ENCODE measurements at regions not wholly inside any gene's neighbourhood (a gene's known extent, or its start where the extent isn't known, plus 50 kb on each side); places are given as distances from the start of the nearest gene placed in this dataset.

DNA sequence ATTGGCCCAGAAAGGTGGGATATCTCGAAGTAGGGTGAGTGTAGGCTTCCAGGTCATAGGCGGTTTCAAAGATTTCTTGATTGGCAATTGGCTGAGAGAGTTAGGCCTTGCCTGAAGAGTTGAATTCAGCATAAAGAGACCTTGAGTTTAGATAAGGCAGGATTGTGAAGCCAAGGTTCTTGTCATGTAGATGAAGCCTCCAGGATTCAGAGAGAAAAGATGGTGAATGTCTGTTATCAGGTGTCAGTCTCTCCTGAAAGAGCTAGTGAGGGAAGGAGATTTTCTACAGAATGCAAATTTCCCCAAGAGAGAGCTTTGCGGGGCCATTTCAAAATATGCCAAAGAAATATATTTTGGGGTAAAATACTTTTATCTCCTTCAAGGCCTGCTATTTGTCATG is 217.0 kb upstream of the TLE3 start:
- H3K4me3 ChIP-seq (ENCODE audit: severe bottlenecking), result no peak overlapping the region
- H3K27me3 ChIP-seq (ENCODE audit: insufficient read depth, poor library complexity, severe bottlenecking), result no peaks in the 10 kb centered on the region
- no peaks in the 10 kb centered on the region for H3K9me3 ChIP-seq (ENCODE audit: severe bottlenecking)
- peaks cover 15% of the 10 kb centered on the region for H3K4me1 ChIP-seq (ENCODE audit: insufficient read depth, poor library complexity, severe bottlenecking)
- H3K36me3 ChIP-seq (ENCODE audit: low read depth), result no peaks in the 10 kb centered on the region
- TF ChIP-seq, protein P1, sequence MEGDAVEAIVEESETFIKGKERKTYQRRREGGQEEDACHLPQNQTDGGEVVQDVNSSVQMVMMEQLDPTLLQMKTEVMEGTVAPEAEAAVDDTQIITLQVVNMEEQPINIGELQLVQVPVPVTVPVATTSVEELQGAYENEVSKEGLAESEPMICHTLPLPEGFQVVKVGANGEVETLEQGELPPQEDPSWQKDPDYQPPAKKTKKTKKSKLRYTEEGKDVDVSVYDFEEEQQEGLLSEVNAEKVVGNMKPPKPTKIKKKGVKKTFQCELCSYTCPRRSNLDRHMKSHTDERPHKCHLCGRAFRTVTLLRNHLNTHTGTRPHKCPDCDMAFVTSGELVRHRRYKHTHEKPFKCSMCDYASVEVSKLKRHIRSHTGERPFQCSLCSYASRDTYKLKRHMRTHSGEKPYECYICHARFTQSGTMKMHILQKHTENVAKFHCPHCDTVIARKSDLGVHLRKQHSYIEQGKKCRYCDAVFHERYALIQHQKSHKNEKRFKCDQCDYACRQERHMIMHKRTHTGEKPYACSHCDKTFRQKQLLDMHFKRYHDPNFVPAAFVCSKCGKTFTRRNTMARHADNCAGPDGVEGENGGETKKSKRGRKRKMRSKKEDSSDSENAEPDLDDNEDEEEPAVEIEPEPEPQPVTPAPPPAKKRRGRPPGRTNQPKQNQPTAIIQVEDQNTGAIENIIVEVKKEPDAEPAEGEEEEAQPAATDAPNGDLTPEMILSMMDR (IDR thresholded peaks at IDR 0.05; ENCODE audit: poor library complexity, severe bottlenecking), result no peak
- no peak for DNase-seq (ENCODE audit: low spot score)
- H3K27ac ChIP-seq (ENCODE audit: poor library complexity, severe bottlenecking), result no peak overlapping the region
- no peak for ATAC-seq (ENCODE audit: low read depth)

DNA sequence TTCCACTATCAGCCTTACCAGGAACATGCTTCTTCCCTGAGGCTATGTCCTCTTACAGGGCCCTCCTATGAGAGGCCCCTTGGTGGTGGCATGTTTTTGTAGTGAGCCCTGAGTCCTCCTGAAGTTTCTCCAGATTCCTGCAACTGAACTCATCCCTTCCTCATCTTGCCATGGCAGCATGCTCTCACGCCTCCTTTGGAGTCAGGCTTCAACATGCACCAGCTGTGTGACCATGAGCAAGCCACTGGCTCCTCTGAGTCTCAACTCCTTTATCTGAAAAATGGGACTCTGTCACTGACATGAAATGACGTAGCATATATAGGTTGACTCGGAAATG is 216.3 kb upstream of the TLE3 start:
- no peak for DNase-seq (ENCODE audit: low spot score)
- no peak overlapping the region for H3K4me3 ChIP-seq (ENCODE audit: severe bottlenecking)
- peaks cover 8% of the 10 kb centered on the region for H3K4me1 ChIP-seq (ENCODE audit: insufficient read depth, poor library complexity, severe bottlenecking)
- TF ChIP-seq, protein P1 (IDR thresholded peaks at IDR 0.05; ENCODE audit: poor library complexity, severe bottlenecking), result no peak
- H3K27me3 ChIP-seq (ENCODE audit: insufficient read depth, poor library complexity, severe bottlenecking), result no peaks in the 10 kb centered on the region
- no peaks in the 10 kb centered on the region for H3K36me3 ChIP-seq (ENCODE audit: low read depth)
- ATAC-seq (ENCODE audit: low read depth), result no peak
- H3K27ac ChIP-seq (ENCODE audit: poor library complexity, severe bottlenecking), result no peak overlapping the region
- H3K9me3 ChIP-seq (ENCODE audit: severe bottlenecking), result no peaks in the 10 kb centered on the region

- Histone ChIP-seq H3K4me1 (ENCODE audit: insufficient read depth, poor library complexity, severe bottlenecking) (peaks cover 2% of the 10 kb centered on the region), H3K36me3 (ENCODE audit: low read depth) (no peaks in the 10 kb centered on the region), H3K27ac (ENCODE audit: poor library complexity, severe bottlenecking) (no peak overlapping the region), H3K4me3 (ENCODE audit: severe bottlenecking) (no peak overlapping the region), H3K27me3 (ENCODE audit: insufficient read depth, poor library complexity, severe bottlenecking) (no peaks in the 10 kb centered on the region), H3K9me3 (ENCODE audit: severe bottlenecking) (no peaks in the 10 kb centered on the region)
- DNase-seq (ENCODE audit: low spot score), result no peak
- TF ChIP-seq, protein P1 (IDR thresholded peaks at IDR 0.05; ENCODE audit: poor library complexity, severe bottlenecking), result no peak
- ATAC-seq (ENCODE audit: low read depth), result no peak
Observed at GRCh38 chr15:70313099-70314017, 215.6 kb upstream of the TLE3 start.

DNA sequence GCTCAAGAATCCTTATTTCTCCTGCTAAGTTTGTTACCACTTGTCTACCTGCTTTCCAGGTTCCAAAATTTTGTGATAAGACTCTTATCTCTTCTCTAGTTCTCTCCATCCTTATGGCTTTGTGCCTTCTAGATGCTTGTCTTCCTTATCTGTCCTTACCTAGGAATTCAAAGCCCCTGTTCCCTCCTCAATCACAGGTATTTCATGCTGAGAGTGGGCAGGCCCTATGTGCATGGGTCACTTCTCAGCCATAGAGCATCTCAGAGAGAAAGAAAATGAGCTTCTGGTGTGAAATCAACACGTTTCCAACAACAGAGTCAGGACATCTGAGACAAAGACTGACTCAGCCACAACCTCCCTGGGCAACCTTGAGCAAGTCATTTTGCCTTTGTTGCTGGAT is 214.1 kb upstream of the TLE3 start:
- H3K36me3 ChIP-seq (ENCODE audit: low read depth), result no peaks in the 10 kb centered on the region
- H3K27ac ChIP-seq (ENCODE audit: poor library complexity, severe bottlenecking), result no peak overlapping the region
- DNase-seq (ENCODE audit: low spot score) (no peak), ATAC-seq (ENCODE audit: low read depth) (no peak)
- H3K27me3 ChIP-seq (ENCODE audit: insufficient read depth, poor library complexity, severe bottlenecking), result no peaks in the 10 kb centered on the region
- H3K9me3 ChIP-seq (ENCODE audit: severe bottlenecking), result no peaks in the 10 kb centered on the region
- no peak overlapping the region for H3K4me3 ChIP-seq (ENCODE audit: severe bottlenecking)
- TF ChIP-seq, protein P1 (IDR thresholded peaks at IDR 0.05; ENCODE audit: poor library complexity, severe bottlenecking), result no peak
- no peaks in the 10 kb centered on the region for H3K4me1 ChIP-seq (ENCODE audit: insufficient read depth, poor library complexity, severe bottlenecking)

DNA sequence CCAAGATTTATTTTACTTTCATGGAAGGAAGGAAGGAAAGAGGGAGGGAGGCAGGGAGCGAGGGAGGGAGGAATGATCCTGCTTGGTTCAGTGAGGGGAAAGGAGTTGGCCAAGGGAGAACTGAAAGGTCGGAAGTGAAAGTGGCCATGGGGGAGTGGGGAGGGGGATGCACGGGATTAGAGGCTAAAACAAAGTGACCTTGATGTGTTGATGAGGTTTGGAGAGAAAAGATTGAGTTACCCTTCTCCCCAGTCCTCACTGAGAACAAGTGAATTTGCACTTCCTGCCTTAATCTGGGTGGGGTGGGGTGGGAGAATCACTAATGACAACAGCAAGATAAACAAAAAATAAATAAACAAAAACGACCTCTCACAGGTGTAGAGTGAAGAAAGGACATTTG is 212.0 kb upstream of the TLE3 start:
- DNase-seq (ENCODE audit: low spot score) (no peak), ATAC-seq (ENCODE audit: low read depth) (no peak)
- H3K9me3 ChIP-seq (ENCODE audit: severe bottlenecking), result peaks cover 2% of the 10 kb centered on the region
- H3K36me3 ChIP-seq (ENCODE audit: low read depth), result no peaks in the 10 kb centered on the region
- TF ChIP-seq, protein P1 (IDR thresholded peaks at IDR 0.05; ENCODE audit: poor library complexity, severe bottlenecking), result no peak
- no peak overlapping the region for H3K27ac ChIP-seq (ENCODE audit: poor library complexity, severe bottlenecking)
- H3K4me1 ChIP-seq (ENCODE audit: insufficient read depth, poor library complexity, severe bottlenecking), result no peaks in the 10 kb centered on the region
- no peaks in the 10 kb centered on the region for H3K27me3 ChIP-seq (ENCODE audit: insufficient read depth, poor library complexity, severe bottlenecking)
- no peak overlapping the region for H3K4me3 ChIP-seq (ENCODE audit: severe bottlenecking)
